ENCODE measurements at regions not wholly inside any gene's neighbourhood (a gene's known extent, or its start where the extent isn't known, plus 50 kb on each side); places are given as distances from the start of the nearest gene placed in this dataset.

DNA sequence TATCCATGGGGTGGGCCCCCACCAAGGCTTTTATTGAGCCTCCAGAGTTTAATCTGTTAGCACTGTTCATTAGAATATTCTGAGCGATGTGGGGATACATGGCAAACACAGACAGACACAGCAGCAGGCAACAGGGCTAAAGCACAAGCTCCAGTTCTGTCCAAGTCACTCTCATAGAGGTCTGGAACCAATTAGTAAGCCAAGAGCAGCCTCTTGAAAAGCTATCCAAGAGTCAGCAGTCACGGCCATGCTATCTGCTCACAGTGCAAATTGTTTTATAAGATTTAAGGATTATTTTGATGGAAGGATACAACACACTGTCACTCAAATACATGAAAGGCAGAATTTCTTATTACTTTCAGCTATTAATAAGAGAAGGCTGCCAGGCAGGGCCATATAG lies 86.4 kb upstream of the DGKB start:
- Mint-ChIP-seq H3K36me3 (ENCODE audit: insufficient read depth in 1 of 3, low read depth in 3 of 3) (no peaks in the 10 kb centered on the region), H3K27me3 (ENCODE audit: low read depth) (no peaks in the 10 kb centered on the region), H3K4me1 (no peaks in the 10 kb centered on the region), H3K9me3 (no peaks in the 10 kb centered on the region), H3K27ac (no peak overlapping the region), H3K4me3 (no peak overlapping the region)
- Histone ChIP-seq H3K9me3 (ENCODE audit: control insufficient read depth, low read depth, low read length) (no peaks in the 10 kb centered on the region), H3K18ac (ENCODE audit: insufficient read length, low read depth, low read length) (no peak overlapping the region), H3K56ac (ENCODE audit: insufficient read length, low read depth, low read length) (no peak overlapping the region), H2BK120ac (ENCODE audit: low read depth, low read length, poor library complexity, severe bottlenecking) (no peak overlapping the region), H2AK5ac (ENCODE audit: insufficient read length, low read length) (no peak overlapping the region), H3K23ac (ENCODE audit: insufficient read length, low read depth, low read length) (no peak overlapping the region), H2BK20ac (ENCODE audit: low read depth, low read length, poor library complexity, severe bottlenecking) (no peak overlapping the region), H3K79me2 (ENCODE audit: insufficient read depth, low read length) (no peaks in the 10 kb centered on the region), H4K5ac (ENCODE audit: insufficient read length, low read depth, low read length) (no peak overlapping the region), H3K4ac (ENCODE audit: low read depth, low read length) (no peak overlapping the region), H2AFZ (ENCODE audit: low read length) (no peak overlapping the region), H4K8ac (replicated peaks; ENCODE audit: insufficient read length, low read depth, low read length) (no peak overlapping the region), H3K4me2 (ENCODE audit: insufficient read depth, insufficient read length, low read length) (no peak overlapping the region), H3T11ph (ENCODE audit: low read length) (no peak overlapping the region), H4K91ac (ENCODE audit: insufficient read length, low read depth, low read length) (no peak overlapping the region), H3K27me3 (ENCODE audit: insufficient read depth, low read length) (no peaks in the 10 kb centered on the region), H3K27ac (ENCODE audit: insufficient read length, low read depth, low read length) (no peak overlapping the region), H2BK15ac (ENCODE audit: low read depth, low read length) (no peak overlapping the region), H2BK12ac (ENCODE audit: insufficient read length, low read depth, low read length) (no peak overlapping the region), H3K79me1 (ENCODE audit: insufficient read depth, low read depth, low read length, poor library complexity, severe bottlenecking) (no peaks in the 10 kb centered on the region), H3K4me1 (ENCODE audit: insufficient read depth, low read length) (no peaks in the 10 kb centered on the region), H3K14ac (ENCODE audit: insufficient read depth, low read length) (no peak overlapping the region), H3K23me2 (ENCODE audit: insufficient read length, low read depth, low read length, poor library complexity, severe bottlenecking) (no peaks in the 10 kb centered on the region), H2BK5ac (ENCODE audit: insufficient read length, low read length) (no peak overlapping the region), H3K9ac (ENCODE audit: extremely low read depth, insufficient read length, low read length) (no peak overlapping the region), H4K20me1 (ENCODE audit: control insufficient read depth, insufficient read depth, insufficient read length) (no peaks in the 10 kb centered on the region)
- WGBS (ENCODE audit: extremely low coverage, insufficient read length, low lambda C conversion rate): no CpG with 5 or more reads among the region's 2 CpGs
- no peak for DNase-seq
- TF ChIP-seq, protein P1, sequence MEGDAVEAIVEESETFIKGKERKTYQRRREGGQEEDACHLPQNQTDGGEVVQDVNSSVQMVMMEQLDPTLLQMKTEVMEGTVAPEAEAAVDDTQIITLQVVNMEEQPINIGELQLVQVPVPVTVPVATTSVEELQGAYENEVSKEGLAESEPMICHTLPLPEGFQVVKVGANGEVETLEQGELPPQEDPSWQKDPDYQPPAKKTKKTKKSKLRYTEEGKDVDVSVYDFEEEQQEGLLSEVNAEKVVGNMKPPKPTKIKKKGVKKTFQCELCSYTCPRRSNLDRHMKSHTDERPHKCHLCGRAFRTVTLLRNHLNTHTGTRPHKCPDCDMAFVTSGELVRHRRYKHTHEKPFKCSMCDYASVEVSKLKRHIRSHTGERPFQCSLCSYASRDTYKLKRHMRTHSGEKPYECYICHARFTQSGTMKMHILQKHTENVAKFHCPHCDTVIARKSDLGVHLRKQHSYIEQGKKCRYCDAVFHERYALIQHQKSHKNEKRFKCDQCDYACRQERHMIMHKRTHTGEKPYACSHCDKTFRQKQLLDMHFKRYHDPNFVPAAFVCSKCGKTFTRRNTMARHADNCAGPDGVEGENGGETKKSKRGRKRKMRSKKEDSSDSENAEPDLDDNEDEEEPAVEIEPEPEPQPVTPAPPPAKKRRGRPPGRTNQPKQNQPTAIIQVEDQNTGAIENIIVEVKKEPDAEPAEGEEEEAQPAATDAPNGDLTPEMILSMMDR (conservative IDR thresholded peaks at IDR 0.05): no peak

Measured in H9 (cell line).